Activated CD8-positive, alpha-beta memory T cell treated with anti-CD3 and anti-CD28 coated beads for 1 hour (primary cell): ENCODE measurements at regions not wholly inside any gene's neighbourhood (a gene's known extent, or its start where the extent isn't known, plus 50 kb on each side); places are given as distances from the start of the nearest gene placed in this dataset.
"Not testable (repeated sequence)": the region's sequence is repeated elsewhere in the genome, so short reads cannot be mapped to it uniquely, and the experiment has no call there.

Experiments
- DNase-seq, 2 donors: peaks; one replicate each; pipeline ENCODE4 v3.0.0-alpha.2; 2020; ENCODE audit warnings: low read depth in 1 of 2; ENCODE audit errors: extremely low read depth in 1 of 2

- DNase-seq = no peak
Observed at GRCh38 chrX:10945498-10945897, 165.6 kb upstream of the HCCS start.

- no peak for DNase-seq
Observed at GRCh38 chrX:10949541-10949940, 161.6 kb upstream of the HCCS start.

DNA sequence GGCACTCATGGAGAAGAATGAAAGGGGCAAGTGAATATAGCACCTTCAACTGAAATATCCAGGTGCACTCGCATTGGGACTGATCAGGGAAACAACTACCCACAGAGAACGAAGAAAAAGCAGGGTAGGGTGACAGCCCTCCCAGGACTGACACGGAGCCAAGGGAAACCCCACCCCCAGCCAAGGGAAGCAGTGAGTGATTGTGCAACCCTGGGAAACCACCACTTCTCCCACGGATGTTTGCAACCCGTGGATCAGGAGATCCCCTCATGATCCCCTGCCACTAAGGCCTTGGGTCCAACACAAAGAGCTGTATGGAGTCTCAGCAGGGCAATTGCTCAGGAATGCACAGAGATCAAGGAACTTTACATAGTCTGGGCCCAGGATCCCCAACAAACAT is 158.5 kb upstream of the HCCS start:
- DNase-seq = no peak

- DNase-seq = no peak
Observed at GRCh38 chrX:10965174-10965798, 145.8 kb upstream of the HCCS start.

GRCh38 chrX:10966057-10966456 is 145.1 kb upstream of the HCCS start:
- no peak for DNase-seq

- no peak for DNase-seq
Observed at GRCh38 chrX:10971176-10971575, 140.0 kb upstream of the HCCS start.

DNA sequence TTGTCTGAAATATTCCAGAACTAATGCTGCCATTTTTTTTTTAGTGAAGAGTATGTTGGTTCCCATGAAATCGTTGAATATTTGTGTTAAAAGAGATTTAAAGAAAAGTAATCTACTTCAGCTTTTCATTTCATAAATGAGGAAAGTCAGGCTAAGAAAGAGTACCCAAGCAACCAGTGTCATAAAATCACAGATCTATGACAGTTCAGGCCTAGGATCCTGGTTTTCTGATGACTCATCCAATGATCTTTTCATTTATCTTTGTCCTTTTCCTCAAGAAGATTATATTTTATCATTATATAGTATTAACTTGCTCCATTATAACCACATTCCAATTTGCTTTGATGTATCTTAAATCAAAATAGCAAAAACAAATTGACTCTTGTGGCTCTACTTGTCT is 139.4 kb upstream of the HCCS start:
- DNase-seq = no peak

DNA sequence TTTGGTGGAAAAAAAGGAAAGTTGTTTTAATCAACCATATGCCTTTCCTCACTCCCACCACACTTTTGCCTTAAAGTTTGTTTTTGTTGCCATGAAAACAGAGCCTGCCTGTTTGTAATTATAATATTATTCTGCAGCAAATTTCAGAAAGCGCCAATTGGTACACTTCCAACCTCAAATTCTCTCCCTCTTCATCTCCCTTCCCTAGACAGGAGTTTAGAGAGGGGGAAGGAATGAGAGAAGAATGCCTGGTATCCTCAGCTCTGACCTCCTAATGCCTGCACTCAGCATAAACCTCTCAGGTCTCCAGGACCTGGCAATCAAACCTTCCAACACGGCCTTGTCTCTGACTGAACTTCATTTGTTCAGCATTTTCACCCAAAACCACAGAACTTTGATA is 138.4 kb upstream of the HCCS start:
- no peak for DNase-seq

DNA sequence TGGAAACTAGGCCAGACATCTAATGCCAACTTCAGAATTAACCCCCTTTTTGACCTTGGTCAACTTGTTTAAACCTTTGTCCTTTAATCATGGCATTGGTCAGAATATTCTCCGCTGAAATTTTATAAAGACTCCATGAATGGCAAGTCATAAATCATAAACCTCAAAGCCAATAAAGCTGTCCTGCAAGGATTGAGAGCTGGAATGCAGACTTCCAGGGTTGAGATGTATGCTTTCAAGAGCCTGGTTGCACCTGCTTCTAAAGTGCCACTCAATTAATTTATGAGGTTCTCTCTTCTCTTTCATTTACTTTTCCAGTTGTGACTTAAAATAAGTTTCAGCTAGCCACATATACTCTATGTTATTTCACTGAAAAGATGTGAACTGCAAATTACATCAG is 136.2 kb upstream of the HCCS start:
- no peak for DNase-seq

DNA sequence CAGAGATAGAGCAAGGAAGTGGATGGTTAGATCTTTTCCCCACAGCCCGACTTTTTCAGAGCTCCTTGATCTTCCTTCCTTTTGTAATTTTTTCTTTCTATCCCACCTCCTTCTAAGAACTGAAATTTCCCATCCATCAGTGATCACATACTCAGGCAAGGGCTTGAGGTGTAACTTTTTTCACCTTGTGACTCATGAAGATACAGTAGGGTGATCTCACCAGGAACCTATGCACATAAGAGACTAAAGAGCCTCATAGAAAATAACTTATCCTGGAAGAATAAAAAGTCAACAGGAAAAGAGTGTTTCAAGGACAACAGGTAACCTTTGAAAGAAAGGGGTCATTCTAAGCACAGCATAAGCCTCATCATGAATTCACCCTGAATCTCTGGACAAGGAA is 131.2 kb upstream of the HCCS start:
- DNase-seq = no peak

- DNase-seq = no peak
Observed at GRCh38 chrX:10981506-10981905, 129.6 kb upstream of the HCCS start.

DNA sequence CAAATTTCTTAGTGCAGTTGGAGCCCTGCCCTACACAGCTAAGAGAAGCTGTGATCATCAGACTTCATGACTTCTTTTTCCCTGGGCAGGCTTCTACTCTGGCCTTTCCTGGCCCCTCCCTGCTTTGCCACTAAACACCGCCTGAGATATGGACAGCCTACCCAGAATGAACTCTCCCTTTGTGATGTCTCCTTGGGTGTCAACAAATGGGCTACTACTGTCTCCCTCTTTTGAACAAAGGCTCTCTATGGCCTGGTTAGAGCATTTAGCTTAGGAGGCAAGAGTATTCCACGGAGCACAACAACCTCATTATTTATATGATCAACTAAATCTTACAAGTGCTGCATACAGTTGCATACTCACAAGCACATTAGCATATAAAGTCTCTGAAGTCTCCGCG is 127.6 kb upstream of the HCCS start:
- DNase-seq = no peak

DNA sequence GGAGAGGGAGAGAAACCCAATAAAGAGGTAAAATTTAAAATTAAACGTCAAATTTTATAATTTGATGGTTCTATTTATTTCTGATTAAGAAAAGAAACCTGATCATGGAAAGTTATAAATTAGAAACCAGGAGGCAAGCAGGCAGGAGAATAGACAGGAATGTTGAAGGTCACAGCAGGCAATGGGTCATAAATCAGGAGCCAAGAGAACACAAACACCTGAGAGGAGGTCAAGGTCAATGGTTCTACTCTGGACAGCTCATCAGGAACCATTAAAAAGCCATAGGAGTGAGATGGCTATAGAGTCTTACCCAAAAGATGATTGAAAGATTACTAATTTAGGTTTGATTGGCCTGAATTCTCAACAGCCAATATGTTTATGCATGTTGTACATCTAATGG is 126.9 kb upstream of the HCCS start:
- DNase-seq = no peak

- no peak for DNase-seq
Observed at GRCh38 chrX:10986616-10987015, 124.5 kb upstream of the HCCS start.

DNA sequence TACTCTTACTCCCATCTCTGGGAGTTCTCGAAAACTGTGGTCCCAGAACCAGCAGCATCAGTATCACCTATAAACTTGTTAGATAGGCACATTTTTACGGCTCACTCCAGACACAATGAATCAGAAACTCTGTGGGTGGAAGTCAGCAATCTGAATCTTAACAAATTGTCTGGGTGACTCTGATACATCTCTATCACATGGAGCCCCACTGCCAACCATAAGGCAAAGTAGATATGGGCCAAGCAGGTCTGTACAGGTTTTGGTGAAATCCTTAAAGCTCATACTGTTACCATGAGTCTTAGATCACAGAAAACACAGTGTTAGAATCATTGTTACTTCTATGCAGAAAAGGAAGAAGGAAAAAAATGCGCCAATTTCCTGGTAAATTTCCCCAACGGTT is 122.5 kb upstream of the HCCS start:
- DNase-seq = no peak

DNA sequence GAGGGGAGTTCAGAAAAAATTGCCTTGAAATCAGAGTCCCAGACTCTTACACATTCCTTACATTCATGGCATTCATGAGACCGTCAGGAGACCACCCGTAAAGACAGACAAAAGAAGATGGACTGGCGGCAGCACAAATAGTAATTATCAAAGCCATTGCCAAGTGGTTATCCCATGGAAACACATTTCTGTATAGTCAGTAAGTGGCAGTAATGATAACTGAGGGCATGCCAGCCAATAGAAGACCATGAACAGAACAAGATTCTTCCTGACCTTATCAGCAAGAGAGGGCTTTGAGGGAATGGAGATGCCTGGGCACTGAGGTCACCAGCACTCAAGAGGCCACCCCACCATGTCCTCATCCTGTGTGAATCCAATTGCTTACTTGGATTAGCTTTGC is 121.7 kb upstream of the HCCS start:
- DNase-seq = no peak

- no peak for DNase-seq
Observed at GRCh38 chrX:10990418-10990817, 120.7 kb upstream of the HCCS start.

- no peak for DNase-seq
Observed at GRCh38 chrX:10990976-10991375, 120.2 kb upstream of the HCCS start.

GRCh38 chrX:10992110-10992509 is 119.0 kb upstream of the HCCS start:
- DNase-seq = no peak

- DNase-seq = not testable (repeated sequence)
Observed at GRCh38 chrX:11007076-11007475, 104.1 kb upstream of the HCCS start.

- DNase-seq = no peak
Observed at GRCh38 chrX:11010476-11010875, 100.7 kb upstream of the HCCS start.

- no peak for DNase-seq
Observed at GRCh38 chrX:11016728-11017127, 94.4 kb upstream of the HCCS start.

DNA sequence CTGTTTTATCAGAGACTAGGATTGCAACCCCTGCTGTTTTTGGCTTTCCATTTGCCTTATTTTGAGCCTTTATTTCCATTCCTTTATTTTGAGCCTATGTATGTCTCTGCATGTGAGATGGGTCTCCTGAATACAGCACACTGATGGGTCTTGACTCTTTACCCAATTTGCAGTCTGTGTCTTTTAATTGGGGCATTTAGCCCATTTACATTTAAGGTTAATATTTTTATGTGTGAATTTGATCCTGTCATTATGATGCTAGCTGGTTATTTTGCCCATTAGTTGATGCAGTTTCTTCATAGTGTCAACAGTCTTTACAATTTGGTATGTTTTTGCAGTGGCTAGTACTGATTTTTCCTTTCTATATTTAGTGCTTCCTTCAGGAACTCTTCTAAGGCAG is 88.5 kb upstream of the HCCS start:
- not testable (repeated sequence) for DNase-seq

- no peak for DNase-seq
Observed at GRCh38 chrX:11039926-11040325, 71.2 kb upstream of the HCCS start.
